GM12892 (cell line): ENCODE measurements at regions not wholly inside any gene's neighbourhood (a gene's known extent, or its start where the extent isn't known, plus 50 kb on each side); places are given as distances from the start of the nearest gene placed in this dataset.

Experiments used
- POLR2A ChIP-seq: IDR thresholded peaks from 2 replicates; pipeline ENCODE4 v1.6.1; 2011; ENCODE audit warnings: low read depth, low read length, control low read depth
- POLR2AphosphoS5 ChIP-seq: IDR thresholded peaks from 2 replicates; pipeline ENCODE4 v1.6.1; 2011; ENCODE audit warnings: low read depth, low read length, control low read depth

- TF ChIP-seq POLR2A (no peak), POLR2AphosphoS5 (no peak)
Observed at GRCh38 chr18:11284811-11285210, 135.4 kb upstream of the PIEZO2 start.
